ENCODE measurements at regions not wholly inside any gene's neighbourhood (a gene's known extent, or its start where the extent isn't known, plus 50 kb on each side); places are given as distances from the start of the nearest gene placed in this dataset.
A peak's percentile ranks its signal among the peaks of the same experiment; 100 is the strongest.

DNA sequence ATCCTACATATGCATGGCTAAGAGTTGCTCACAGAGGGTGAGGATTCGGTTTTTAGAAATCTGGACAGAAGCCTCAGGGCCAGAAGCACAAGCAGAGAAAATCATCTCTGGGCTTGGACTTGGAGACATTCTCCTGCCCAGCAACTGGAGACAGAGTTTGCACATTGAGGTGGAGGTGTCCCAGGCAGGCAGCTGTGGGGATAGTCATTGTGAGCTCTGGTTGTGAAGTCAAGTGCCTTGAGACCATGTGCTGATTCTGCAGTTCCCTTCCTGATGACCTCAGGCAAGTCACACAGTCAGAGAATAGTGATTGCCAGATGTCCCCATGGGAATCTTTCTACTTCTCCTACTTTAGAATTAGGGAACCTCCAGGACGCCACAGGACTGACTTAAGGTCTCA, 108.4 kb upstream of the LDAH start:
- Mint-ChIP-seq H3K4me3 (ENCODE audit: unreplicated experiment) (no peak overlapping the region), H3K27me3 (ENCODE audit: unreplicated experiment) (peaks cover 8% of the 10 kb centered on the region), H3K36me3 (ENCODE audit: unreplicated experiment) (peaks cover 2% of the 10 kb centered on the region), H3K4me1 (ENCODE audit: unreplicated experiment) (peaks cover 46% of the 10 kb centered on the region), H3K9me3 (ENCODE audit: unreplicated experiment) (peaks cover 9% of the 10 kb centered on the region), H3K27ac (ENCODE audit: unreplicated experiment) (peak overlapping the region; percentile 32)
- TF ChIP-seq, protein P1, sequence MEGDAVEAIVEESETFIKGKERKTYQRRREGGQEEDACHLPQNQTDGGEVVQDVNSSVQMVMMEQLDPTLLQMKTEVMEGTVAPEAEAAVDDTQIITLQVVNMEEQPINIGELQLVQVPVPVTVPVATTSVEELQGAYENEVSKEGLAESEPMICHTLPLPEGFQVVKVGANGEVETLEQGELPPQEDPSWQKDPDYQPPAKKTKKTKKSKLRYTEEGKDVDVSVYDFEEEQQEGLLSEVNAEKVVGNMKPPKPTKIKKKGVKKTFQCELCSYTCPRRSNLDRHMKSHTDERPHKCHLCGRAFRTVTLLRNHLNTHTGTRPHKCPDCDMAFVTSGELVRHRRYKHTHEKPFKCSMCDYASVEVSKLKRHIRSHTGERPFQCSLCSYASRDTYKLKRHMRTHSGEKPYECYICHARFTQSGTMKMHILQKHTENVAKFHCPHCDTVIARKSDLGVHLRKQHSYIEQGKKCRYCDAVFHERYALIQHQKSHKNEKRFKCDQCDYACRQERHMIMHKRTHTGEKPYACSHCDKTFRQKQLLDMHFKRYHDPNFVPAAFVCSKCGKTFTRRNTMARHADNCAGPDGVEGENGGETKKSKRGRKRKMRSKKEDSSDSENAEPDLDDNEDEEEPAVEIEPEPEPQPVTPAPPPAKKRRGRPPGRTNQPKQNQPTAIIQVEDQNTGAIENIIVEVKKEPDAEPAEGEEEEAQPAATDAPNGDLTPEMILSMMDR (IDR thresholded peaks at IDR 0.05), result no peak
- DNase-seq (ENCODE audit: extremely low spot score, unreplicated experiment), result no peak

DNA sequence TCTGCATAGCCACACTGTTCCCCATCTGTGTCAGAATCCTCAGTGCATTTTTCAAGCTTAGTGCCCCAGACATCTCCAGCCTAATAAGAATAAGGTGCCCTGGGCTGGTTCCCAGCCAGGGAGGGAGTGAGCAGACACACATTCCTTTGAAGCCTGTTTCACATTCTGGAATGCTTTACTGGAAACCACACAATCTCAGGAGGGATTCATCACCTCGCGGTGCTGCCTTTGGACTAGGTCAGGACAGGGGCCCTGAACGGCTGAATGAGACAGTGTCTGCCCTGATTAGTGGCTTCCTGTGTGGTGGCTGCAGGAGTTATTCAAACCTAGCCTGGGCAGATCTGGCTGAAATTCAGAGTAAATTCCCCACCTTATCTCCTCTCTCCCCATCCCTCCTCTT, 108.0 kb upstream of the LDAH start:
- TF ChIP-seq, protein P1 (IDR thresholded peaks at IDR 0.05), result no peak
- H3K27me3 Mint-ChIP-seq (ENCODE audit: unreplicated experiment), result peaks cover 5% of the 10 kb centered on the region
- H3K27ac Mint-ChIP-seq (ENCODE audit: unreplicated experiment), result peak overlapping the region; percentile 32
- H3K4me3 Mint-ChIP-seq (ENCODE audit: unreplicated experiment), result no peak overlapping the region
- no peak for DNase-seq (ENCODE audit: extremely low spot score, unreplicated experiment)
- peaks cover 10% of the 10 kb centered on the region for H3K9me3 Mint-ChIP-seq (ENCODE audit: unreplicated experiment)
- H3K4me1 Mint-ChIP-seq (ENCODE audit: unreplicated experiment), result peaks cover 46% of the 10 kb centered on the region
- H3K36me3 Mint-ChIP-seq (ENCODE audit: unreplicated experiment), result peaks cover 2% of the 10 kb centered on the region

DNA sequence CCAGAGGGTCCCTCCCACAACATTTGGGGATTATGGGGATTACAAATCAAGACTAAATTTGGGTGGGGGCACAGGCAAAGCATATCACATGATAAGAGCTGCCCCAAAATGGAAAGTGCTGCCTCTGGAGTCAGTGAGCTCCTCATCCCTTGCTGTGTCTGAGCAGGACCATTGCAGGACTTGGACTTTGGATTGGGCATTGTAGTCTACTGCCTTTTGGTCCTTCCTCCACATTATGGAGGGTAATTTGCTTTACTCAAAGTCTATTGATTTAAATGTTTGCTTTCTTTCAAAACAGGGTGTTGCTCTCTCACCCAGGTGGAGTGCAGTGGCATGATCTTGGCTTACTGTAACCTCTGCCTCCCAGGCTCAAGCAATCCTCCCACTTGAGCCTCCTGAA, 106.8 kb upstream of the LDAH start:
- H3K36me3 Mint-ChIP-seq (ENCODE audit: unreplicated experiment), result peaks cover 2% of the 10 kb centered on the region
- peaks cover 5% of the 10 kb centered on the region for H3K27me3 Mint-ChIP-seq (ENCODE audit: unreplicated experiment)
- TF ChIP-seq, protein P1 (IDR thresholded peaks at IDR 0.05), result no peak
- no peak overlapping the region for H3K27ac Mint-ChIP-seq (ENCODE audit: unreplicated experiment)
- peaks cover 46% of the 10 kb centered on the region for H3K4me1 Mint-ChIP-seq (ENCODE audit: unreplicated experiment)
- no peak overlapping the region for H3K4me3 Mint-ChIP-seq (ENCODE audit: unreplicated experiment)
- DNase-seq (ENCODE audit: extremely low spot score, unreplicated experiment), result no peak
- H3K9me3 Mint-ChIP-seq (ENCODE audit: unreplicated experiment), result peaks cover 13% of the 10 kb centered on the region

DNA sequence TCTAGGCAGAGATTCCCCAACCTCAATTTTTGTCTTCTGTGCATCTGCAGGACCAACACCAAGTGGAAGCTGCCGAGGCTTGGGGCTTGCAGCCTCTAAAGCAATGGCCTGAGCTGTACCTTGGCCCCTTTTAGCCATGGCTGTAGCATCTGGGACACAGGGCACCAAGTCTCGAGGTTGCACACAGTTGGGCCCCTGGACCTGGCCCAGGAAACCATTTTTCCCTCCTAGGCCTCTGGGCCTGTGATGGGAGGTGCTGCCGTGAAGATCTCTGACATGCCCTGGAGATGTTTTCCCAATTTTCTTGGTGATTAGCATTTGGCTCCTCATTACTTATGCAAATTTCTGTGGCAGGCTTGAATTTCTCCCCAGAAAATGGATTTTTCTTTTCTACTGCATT, 105.7 kb upstream of the LDAH start:
- Mint-ChIP-seq H3K27me3 (ENCODE audit: unreplicated experiment) (peaks cover 14% of the 10 kb centered on the region), H3K36me3 (ENCODE audit: unreplicated experiment) (peaks cover 2% of the 10 kb centered on the region), H3K9me3 (ENCODE audit: unreplicated experiment) (peaks cover 13% of the 10 kb centered on the region), H3K4me1 (ENCODE audit: unreplicated experiment) (peaks cover 44% of the 10 kb centered on the region), H3K4me3 (ENCODE audit: unreplicated experiment) (no peak overlapping the region), H3K27ac (ENCODE audit: unreplicated experiment) (no peak overlapping the region)
- TF ChIP-seq, protein P1 (IDR thresholded peaks at IDR 0.05), result no peak
- DNase-seq (ENCODE audit: extremely low spot score, unreplicated experiment), result no peak

DNA sequence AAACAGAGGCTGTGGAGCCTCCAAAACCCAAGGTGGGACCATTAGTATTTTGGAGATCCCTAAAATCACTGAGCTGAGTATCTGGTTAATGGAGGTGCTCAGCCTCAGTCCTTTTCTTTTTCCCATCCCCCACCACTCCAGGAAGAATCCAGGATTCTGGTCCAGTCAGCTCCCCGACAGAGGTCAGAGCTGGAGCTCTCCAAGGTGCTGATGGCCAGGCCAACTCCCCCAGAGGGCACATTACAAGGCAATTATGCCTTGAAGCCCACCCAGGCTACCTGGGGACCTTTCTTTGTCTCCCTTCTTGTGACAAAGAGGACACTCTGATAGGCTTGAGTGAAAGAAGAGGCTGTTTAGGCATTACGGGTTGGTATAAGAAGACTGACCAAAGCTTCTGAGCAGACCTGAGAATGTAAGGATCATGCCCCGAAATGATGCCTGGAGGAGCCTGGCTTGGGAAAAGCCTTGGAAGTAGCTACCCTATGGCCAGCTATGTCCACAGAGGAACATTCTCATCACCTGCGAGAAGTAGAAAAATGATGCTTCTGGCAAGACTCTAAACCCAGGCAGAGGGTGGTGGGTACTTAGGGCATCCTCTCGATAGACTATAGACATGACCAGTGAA, 102.5 kb upstream of the LDAH start:
- Mint-ChIP-seq H3K27ac (ENCODE audit: unreplicated experiment) (no peak overlapping the region), H3K4me3 (ENCODE audit: unreplicated experiment) (no peak overlapping the region), H3K9me3 (ENCODE audit: unreplicated experiment) (peaks cover 8% of the 10 kb centered on the region), H3K27me3 (ENCODE audit: unreplicated experiment) (peaks cover 16% of the 10 kb centered on the region), H3K4me1 (ENCODE audit: unreplicated experiment) (peaks cover 16% of the 10 kb centered on the region), H3K36me3 (ENCODE audit: unreplicated experiment) (peaks cover 2% of the 10 kb centered on the region)
- no peak for DNase-seq (ENCODE audit: extremely low spot score, unreplicated experiment)
- TF ChIP-seq, protein P1 (IDR thresholded peaks at IDR 0.05), result no peak

All from osteocyte (in vitro differentiated cells).